NB4 (cell line): ENCODE measurements at regions not wholly inside any gene's neighbourhood (a gene's known extent, or its start where the extent isn't known, plus 50 kb on each side); places are given as distances from the start of the nearest gene placed in this dataset.

Experiments used
- DNase-seq: peaks from one replicate; pipeline ENCODE4 v3.0.0; 2010; ENCODE audit warnings: low read depth
- H3K4me3 ChIP-seq: one replicate; pipeline ENCODE4 v1.5.1; 2011; ENCODE audit warnings: mild to moderate bottlenecking, low read depth, low read length, moderate library complexity
- MYC ChIP-seq: IDR thresholded peaks from 2 replicates; pipeline ENCODE4 v1.6.1; 2011; ENCODE audit warnings: low read depth, low read length
- POLR2A ChIP-seq: IDR thresholded peaks from 2 replicates; pipeline ENCODE4 v1.6.1; 2011; ENCODE audit warnings: mild to moderate bottlenecking; ENCODE audit not compliant: insufficient read length; ENCODE audit errors: extremely low read depth
- TF ChIP-seq, protein P1 (sequence below): IDR thresholded peaks from one replicate; pipeline ENCODE4 v1.5.1; 2012; ENCODE audit warnings: low read depth, low read length
- TF ChIP-seq, protein P2 (sequence below): IDR thresholded peaks from 2 replicates; pipeline ENCODE4 v1.6.1; 2011; ENCODE audit warnings: low read depth, low read length

DNA sequence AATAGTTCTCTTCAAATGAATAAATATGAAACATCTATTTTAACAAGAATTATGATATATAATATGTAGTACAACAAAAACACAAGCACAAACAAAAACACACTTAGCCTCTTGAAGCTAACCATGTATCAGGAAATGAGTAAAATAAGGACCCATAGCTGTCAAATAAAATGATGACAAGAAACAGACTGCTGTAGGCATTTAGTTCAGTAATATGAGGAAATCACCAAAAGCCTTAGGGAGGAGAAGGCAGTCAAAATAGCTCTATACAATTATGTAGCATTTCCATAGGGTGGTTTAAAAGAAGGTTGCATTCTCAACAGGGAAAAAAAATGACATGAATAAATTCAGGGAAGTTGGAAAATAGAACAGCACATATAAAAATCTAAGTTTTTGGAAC, 163.4 kb downstream of the PCDH20 start:
- TF ChIP-seq, protein P1, sequence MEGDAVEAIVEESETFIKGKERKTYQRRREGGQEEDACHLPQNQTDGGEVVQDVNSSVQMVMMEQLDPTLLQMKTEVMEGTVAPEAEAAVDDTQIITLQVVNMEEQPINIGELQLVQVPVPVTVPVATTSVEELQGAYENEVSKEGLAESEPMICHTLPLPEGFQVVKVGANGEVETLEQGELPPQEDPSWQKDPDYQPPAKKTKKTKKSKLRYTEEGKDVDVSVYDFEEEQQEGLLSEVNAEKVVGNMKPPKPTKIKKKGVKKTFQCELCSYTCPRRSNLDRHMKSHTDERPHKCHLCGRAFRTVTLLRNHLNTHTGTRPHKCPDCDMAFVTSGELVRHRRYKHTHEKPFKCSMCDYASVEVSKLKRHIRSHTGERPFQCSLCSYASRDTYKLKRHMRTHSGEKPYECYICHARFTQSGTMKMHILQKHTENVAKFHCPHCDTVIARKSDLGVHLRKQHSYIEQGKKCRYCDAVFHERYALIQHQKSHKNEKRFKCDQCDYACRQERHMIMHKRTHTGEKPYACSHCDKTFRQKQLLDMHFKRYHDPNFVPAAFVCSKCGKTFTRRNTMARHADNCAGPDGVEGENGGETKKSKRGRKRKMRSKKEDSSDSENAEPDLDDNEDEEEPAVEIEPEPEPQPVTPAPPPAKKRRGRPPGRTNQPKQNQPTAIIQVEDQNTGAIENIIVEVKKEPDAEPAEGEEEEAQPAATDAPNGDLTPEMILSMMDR: no peak
- TF ChIP-seq POLR2A (no peak), MYC (no peak)
- TF ChIP-seq, protein P2, sequence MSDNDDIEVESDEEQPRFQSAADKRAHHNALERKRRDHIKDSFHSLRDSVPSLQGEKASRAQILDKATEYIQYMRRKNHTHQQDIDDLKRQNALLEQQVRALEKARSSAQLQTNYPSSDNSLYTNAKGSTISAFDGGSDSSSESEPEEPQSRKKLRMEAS: no peak
- DNase-seq: no peak
- no peak overlapping the region for H3K4me3 ChIP-seq

DNA sequence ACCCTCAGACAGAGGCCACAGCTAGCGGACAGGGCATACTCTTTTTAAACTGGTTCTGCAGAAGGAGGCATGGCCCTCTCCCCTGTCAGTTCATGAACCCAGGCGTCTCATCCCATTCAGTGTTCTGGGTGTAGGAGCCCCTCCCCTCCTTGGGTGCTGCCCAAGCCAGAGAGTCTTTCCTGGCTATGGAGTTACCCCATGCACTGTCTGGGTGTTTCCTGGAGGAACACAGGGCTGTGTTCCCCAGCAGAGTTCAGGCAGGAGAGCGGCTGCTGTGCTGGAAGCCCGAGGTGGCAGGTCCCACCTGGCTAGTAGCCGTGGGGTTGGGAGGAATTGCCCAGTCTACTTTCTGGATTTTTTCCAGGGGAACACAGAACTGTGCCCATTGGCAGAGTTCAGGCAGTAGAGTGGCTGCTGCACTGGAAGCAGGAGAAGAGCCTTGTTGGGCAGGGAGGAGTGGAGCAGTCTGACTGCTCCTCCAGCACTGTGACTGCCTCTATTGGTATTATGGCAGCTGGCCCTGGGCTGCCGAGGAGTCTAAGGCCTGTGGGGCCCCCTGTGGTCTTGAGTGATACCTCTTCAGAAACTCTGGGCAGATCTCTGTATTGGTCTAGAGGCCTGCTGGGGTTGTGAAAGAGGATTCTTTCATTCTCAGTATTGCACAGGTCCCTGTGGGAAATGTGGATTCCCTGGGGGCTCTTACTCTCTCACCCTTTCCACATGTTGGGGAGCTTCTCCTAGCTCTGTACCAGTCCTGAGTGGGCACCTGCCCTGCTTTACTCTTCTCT, 168.3 kb downstream of the PCDH20 start:
- TF ChIP-seq MYC (no peak), POLR2A (no peak)
- TF ChIP-seq, protein P2: no peak
- TF ChIP-seq, protein P1: no peak
- DNase-seq: peak; percentile 49
- no peak overlapping the region for H3K4me3 ChIP-seq

DNA sequence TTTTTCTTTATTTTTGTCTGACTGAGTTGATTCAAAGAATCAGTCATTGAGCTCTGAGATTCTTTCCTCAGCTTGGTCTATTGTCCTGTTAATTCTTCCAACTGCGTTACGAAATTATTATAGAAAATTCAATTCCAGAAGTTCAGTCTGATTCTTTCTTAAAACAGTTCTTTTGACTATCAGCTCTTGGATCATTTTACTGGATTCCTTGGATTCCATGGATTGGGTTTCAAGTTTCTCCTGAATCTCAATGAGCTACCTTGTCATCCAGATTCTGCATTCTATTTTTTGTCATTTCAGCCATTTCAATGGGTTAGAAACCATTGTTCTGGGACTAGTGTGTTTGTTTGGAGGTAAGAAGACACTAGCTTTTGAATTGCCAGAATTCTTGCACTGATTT, 169.3 kb downstream of the PCDH20 start:
- no peak overlapping the region for H3K4me3 ChIP-seq
- DNase-seq: no peak
- TF ChIP-seq, protein P1: no peak
- TF ChIP-seq POLR2A (no peak), MYC (no peak)
- TF ChIP-seq, protein P2: no peak

DNA sequence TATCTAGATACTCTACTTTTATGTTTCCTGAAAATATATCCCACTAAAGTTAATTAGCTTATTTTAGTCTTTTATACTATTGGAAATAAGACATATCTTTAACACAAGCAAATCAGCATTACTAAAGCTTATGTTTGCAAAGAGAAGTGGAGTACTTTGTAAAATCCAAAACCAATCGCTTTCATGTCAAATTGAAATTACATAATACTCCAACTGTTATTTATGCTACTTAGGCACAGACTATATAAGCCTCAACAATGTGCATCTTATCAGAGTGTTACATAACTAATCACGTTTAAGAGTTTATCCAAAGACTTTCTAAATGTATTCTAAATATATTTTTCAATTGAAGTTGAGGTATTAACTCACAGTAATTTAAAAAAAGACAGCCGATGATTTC, 200.0 kb downstream of the PCDH20 start:
- no peak for TF ChIP-seq POLR2A
- TF ChIP-seq, protein P1: no peak
- TF ChIP-seq, protein P2: no peak

DNA sequence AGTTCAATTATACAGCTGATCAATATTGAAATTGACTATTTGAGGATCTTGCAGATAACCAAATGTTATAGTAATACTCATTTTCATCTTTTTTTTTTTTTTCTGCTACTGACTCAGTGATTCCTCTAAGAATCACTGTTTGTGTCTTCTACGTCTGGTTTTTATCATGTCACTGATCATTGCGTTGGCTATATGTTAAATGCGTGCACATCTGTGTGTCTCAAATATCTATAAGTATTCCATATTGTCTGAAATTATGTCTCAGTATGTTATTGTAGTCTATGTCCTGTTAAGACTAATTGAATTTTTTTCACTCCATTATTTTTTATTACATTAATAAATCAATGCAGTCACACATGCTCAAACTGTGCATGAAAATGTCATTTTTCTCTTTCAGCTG, 200.5 kb downstream of the PCDH20 start:
- DNase-seq: no peak
- H3K4me3 ChIP-seq: no peak overlapping the region
- TF ChIP-seq, protein P2: no peak
- TF ChIP-seq MYC: no peak
- no peak for TF ChIP-seq POLR2A
- TF ChIP-seq, protein P1: no peak

More for the DNA sequence above, 200.0 kb downstream of the PCDH20 start:
- no peak overlapping the region for H3K4me3 ChIP-seq
- no peak for DNase-seq
